Tibial artery (tissue), 4 donors: ENCODE measurements at regions not wholly inside any gene's neighbourhood (a gene's known extent, or its start where the extent isn't known, plus 50 kb on each side); places are given as distances from the start of the nearest gene placed in this dataset.

ENCODE experiments used
- DNase-seq, 2 donors: peaks; one replicate each; pipeline ENCODE4 v3.0.0-alpha.2; 2019
- H3K27ac ChIP-seq, 2 donors: fragments of 200-600 bp; sonication (generic) in 1 of 2; 1 replicate in 1 of 2; 2 replicates in 1 of 2; pipeline ENCODE4 v1.5.1; 2018 to 2019; ENCODE audit warnings: mild to moderate bottlenecking in 1 of 2
- H3K27me3 ChIP-seq, 2 donors: fragments of 200-600 bp; sonication (generic) in 1 of 2; one replicate each; pipeline versions ENCODE4 v1.5.1 to v1.6.0; 2016 to 2019
- H3K36me3 ChIP-seq, 3 donors: fragments of 200-600 bp; sonication (generic) in 2 of 3; one replicate each; pipeline ENCODE4 v1.5.1; 2016 to 2019; ENCODE audit warnings: mild to moderate bottlenecking in 2 of 3
- H3K4me1 ChIP-seq, 4 donors: fragments of 200-600 bp; sonication (generic) in 2 of 4; 1 replicate in 3 of 4; 2 replicates in 1 of 4; pipeline ENCODE4 v1.5.1; 2016 to 2019
- H3K4me3 ChIP-seq, 2 donors: fragments of 200-600 bp; sonication (generic) in 1 of 2; 1 replicate in 1 of 2; 2 replicates in 1 of 2; pipeline ENCODE4 v1.5.1; 2018 to 2019; ENCODE audit warnings: mild to moderate bottlenecking in 2 of 2
- H3K9me3 ChIP-seq, 3 donors: fragments of 200-600 bp; sonication (generic) in 1 of 3; one replicate each; pipeline ENCODE4 v1.5.1; 2016 to 2019
- intact Hi-C: fragments of 100-400 bp; cut with DNase I; formaldehyde crosslinking; loops from one replicate; pipeline ENCODE4 v1.15.0; 2023; ENCODE audit warnings: low total_unique reads
- TF ChIP-seq, protein P1 (sequence below), 2 experiments: fragments of 200-600 bp in 1 of 2; fragments of 450-650 bp in 1 of 2; IDR thresholded peaks; one replicate each; pipeline ENCODE4 v1.5.1; 2017 to 2019; ENCODE audit warnings: antibody characterized with exemption in 2 of 2, mild to moderate bottlenecking in 1 of 2, moderate library complexity in 1 of 2

DNA sequence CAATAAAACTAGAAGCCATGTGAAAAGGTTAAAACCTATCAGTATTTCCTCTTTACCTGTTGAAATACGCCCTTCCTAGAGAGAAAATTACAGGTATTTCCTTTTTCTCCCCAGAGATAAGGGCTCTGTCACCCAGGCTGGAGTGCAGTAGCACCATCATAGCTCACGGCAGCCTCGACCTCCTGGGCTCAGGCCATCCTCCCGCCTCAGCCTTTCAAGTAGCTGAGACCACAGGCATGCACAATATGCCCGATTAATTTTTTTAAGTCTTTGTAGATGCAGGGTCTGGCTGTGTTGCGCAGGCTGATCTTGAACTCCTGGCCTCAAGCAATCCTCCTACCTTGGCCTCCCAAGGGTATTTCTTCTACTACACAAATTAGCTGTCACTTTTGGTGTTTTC, 154.4 kb downstream of the HNRNPD start:
- Histone ChIP-seq H3K9me3 (no peaks in the 10 kb centered on the region), H3K36me3 (no peaks in the 10 kb centered on the region), H3K4me1 (peaks cover 0 to 2% (median 0%) of the 10 kb centered on the region in 4 donors), H3K27ac (no peak overlapping the region), H3K27me3 (no peaks in the 10 kb centered on the region), H3K4me3 (no peak overlapping the region)
- TF ChIP-seq, protein P1, sequence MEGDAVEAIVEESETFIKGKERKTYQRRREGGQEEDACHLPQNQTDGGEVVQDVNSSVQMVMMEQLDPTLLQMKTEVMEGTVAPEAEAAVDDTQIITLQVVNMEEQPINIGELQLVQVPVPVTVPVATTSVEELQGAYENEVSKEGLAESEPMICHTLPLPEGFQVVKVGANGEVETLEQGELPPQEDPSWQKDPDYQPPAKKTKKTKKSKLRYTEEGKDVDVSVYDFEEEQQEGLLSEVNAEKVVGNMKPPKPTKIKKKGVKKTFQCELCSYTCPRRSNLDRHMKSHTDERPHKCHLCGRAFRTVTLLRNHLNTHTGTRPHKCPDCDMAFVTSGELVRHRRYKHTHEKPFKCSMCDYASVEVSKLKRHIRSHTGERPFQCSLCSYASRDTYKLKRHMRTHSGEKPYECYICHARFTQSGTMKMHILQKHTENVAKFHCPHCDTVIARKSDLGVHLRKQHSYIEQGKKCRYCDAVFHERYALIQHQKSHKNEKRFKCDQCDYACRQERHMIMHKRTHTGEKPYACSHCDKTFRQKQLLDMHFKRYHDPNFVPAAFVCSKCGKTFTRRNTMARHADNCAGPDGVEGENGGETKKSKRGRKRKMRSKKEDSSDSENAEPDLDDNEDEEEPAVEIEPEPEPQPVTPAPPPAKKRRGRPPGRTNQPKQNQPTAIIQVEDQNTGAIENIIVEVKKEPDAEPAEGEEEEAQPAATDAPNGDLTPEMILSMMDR (IDR thresholded peaks at IDR 0.05), result no peak
- no peak for DNase-seq
- intact Hi-C loops, result no loop called here

DNA sequence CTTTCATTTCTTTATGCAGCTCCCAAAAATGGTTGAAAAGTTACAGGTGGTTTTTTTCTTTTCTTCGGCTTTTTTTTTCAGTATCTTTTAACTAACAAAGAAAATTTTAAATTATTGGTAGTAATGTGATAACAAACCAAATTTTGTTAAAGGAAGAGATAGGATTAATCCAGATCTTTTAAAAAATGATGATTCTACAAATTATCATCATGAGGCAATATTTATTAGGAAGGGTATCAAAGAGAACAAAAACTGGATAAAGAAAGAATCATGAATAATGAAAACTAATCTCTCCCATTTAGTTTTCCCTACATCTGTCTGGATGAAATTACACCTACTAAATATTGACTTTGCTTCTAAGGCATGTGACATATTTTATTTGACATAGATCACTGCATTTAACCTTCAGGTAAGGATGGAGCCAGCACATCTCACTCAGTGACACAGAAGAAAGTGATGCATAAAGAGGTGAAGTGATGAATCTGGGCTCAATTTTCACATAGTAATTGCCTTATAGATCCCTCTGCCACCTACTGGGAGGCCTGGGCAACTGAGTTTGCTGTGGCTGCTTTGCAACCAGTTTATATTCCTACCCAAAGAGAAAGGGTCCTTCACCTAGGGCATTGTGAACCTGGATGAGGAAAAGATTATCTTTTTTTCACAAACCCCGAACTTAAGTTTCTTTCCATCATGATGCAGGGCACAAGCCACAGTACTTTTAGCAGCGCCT, 155.6 kb downstream of the HNRNPD start:
- Histone ChIP-seq H3K4me1 (no peaks in the 10 kb centered on the region), H3K36me3 (no peaks in the 10 kb centered on the region), H3K4me3 (no peak overlapping the region), H3K9me3 (no peaks in the 10 kb centered on the region), H3K27ac (no peak overlapping the region), H3K27me3 (no peaks in the 10 kb centered on the region)
- no peak for DNase-seq
- TF ChIP-seq, protein P1 (IDR thresholded peaks at IDR 0.05), result no peak
- intact Hi-C loops, result no loop called here

DNA sequence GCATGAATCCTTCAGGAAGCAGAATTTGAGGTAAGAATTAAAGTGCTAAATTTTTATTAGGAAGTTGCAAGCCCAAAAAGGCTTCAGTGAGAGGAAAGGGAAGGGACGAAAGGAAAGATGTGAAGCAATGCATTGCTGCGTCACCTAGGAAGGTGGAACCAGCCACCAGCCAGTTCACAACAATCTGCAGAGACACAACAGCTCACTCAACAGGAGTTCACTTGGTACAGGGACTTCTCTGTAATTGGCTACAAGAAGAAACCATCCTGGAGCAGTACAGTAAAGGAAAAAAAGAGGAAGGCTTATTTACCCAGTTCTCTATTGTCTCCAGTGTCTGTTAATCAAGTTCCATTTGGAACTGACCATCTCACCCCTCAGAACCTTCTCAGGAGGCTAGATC, 157.6 kb downstream of the HNRNPD start:
- no peak overlapping the region for H3K4me3 ChIP-seq
- intact Hi-C loops, result no loop called here
- no peaks in the 10 kb centered on the region for H3K9me3 ChIP-seq
- H3K27me3 ChIP-seq, result no peaks in the 10 kb centered on the region
- DNase-seq, result no peak
- H3K27ac ChIP-seq, result no peak overlapping the region
- TF ChIP-seq, protein P1 (IDR thresholded peaks at IDR 0.05), result no peak
- no peaks in the 10 kb centered on the region for H3K4me1 ChIP-seq
- no peaks in the 10 kb centered on the region for H3K36me3 ChIP-seq

DNA sequence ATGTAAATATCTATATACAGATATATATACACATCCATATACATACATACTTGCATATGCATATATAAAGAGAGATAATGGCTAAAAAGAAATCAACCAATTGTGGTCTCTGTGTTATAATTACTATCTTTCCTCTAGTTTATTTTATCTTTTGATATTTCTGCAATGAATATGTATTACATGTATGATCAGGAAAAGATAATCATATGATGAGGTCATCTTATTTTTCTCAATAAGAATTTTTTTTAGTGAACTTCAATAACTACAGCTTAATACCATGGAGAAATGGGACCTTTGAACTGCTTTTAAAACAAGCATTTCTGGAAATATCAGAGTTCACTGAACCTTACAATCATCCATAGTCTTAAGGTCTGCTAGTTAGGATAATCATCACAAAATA, 158.0 kb downstream of the HNRNPD start:
- DNase-seq, result no peak
- Histone ChIP-seq H3K9me3 (no peaks in the 10 kb centered on the region), H3K27ac (no peak overlapping the region), H3K4me1 (no peaks in the 10 kb centered on the region), H3K36me3 (no peaks in the 10 kb centered on the region), H3K27me3 (no peaks in the 10 kb centered on the region), H3K4me3 (no peak overlapping the region)
- TF ChIP-seq, protein P1 (IDR thresholded peaks at IDR 0.05), result no peak
- intact Hi-C loops, result no loop called here

DNA sequence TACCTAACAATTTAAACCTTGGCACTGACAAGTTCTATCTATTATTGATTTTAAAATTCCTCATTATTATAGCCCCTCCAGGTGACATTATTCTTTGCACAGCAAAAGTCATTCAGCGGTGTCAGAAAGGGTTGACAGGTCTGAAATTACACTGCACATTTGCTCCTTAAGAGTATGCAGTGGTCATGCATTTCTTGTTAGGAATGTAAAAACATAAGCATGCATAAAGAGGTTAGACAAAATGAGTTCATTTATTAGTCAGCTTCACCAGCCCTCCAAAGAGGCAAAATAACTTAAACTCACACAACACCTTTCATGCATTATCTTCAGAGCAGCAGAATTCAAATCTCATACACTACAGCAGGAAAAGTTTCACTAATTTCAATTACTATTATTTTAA, 158.8 kb downstream of the HNRNPD start:
- no peak for DNase-seq
- TF ChIP-seq, protein P1 (IDR thresholded peaks at IDR 0.05), result no peak
- Histone ChIP-seq H3K27me3 (no peaks in the 10 kb centered on the region), H3K27ac (no peak overlapping the region), H3K4me1 (no peaks in the 10 kb centered on the region), H3K4me3 (no peak overlapping the region), H3K36me3 (no peaks in the 10 kb centered on the region), H3K9me3 (no peaks in the 10 kb centered on the region)
- intact Hi-C loops, result no loop called here
